ENCODE measurements at regions not wholly inside any gene's neighbourhood (a gene's known extent, or its start where the extent isn't known, plus 50 kb on each side); places are given as distances from the start of the nearest gene placed in this dataset.

- TF ChIP-seq YY1 (IDR thresholded peaks at IDR 0.05) (no peak), GABPA (IDR thresholded peaks at IDR 0.05 in 1 of 2, conservative IDR thresholded peaks at IDR 0.05 in 1 of 2) (no peak), ZBTB33 (IDR thresholded peaks at IDR 0.05) (no peak), RXRA (IDR thresholded peaks at IDR 0.05) (no peak), SP1 (IDR thresholded peaks at IDR 0.05) (no peak), NR2F2 (IDR thresholded peaks at IDR 0.05) (no peak)
- TF ChIP-seq, protein P1, sequence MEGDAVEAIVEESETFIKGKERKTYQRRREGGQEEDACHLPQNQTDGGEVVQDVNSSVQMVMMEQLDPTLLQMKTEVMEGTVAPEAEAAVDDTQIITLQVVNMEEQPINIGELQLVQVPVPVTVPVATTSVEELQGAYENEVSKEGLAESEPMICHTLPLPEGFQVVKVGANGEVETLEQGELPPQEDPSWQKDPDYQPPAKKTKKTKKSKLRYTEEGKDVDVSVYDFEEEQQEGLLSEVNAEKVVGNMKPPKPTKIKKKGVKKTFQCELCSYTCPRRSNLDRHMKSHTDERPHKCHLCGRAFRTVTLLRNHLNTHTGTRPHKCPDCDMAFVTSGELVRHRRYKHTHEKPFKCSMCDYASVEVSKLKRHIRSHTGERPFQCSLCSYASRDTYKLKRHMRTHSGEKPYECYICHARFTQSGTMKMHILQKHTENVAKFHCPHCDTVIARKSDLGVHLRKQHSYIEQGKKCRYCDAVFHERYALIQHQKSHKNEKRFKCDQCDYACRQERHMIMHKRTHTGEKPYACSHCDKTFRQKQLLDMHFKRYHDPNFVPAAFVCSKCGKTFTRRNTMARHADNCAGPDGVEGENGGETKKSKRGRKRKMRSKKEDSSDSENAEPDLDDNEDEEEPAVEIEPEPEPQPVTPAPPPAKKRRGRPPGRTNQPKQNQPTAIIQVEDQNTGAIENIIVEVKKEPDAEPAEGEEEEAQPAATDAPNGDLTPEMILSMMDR (IDR thresholded peaks at IDR 0.05; ENCODE audit: low read depth, low read length, missing input control) = no peak
Observed at GRCh38 chr13:62627226-62627625, 1211.6 kb upstream of the PCDH20 start.

Data from liver (tissue), 3 donors.